GM12873 (cell line): ENCODE measurements at regions not wholly inside any gene's neighbourhood (a gene's known extent, or its start where the extent isn't known, plus 50 kb on each side); places are given as distances from the start of the nearest gene placed in this dataset.
A peak's percentile ranks its signal among the peaks of the same experiment; 100 is the strongest.

ENCODE experiments used
- TF ChIP-seq, protein P1 (sequence below): IDR thresholded peaks from 2 replicates; pipeline ENCODE4 v1.5.1; 2012; ENCODE audit warnings: low read depth, mild to moderate bottlenecking, moderate library complexity, low read length, control low read depth; ENCODE audit not compliant: insufficient read depth; ENCODE audit errors: missing control alignments

DNA sequence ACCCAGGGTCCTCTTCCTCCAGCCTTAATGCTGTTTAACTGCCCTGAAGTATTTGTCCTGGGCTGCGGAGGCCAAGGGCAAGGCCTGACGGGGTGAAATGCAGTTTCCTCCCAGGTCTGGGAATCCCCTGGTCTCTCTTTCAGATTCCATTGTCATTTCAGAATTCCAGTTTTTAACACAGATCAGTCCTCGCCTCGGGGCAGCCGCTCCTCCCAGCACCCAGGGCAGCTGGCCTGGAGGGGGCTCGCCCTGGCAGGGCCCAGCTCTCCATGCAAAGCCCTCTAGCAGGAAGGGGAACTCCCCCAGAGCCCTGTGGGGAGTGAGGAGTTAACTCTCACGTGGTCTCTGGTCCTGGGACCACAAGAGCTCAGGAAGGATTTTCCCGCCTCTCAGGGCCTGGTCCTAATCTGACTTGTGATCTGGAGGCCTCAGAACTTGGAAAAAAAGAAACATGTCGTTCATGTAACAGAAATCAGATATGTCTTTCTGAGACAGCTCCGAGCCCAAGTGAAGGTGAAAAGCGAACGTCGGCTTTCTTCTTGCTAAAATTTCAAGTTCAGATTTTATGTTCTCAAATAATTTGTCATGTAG, 265.6 kb upstream of the SFSWAP start:
- TF ChIP-seq, protein P1, sequence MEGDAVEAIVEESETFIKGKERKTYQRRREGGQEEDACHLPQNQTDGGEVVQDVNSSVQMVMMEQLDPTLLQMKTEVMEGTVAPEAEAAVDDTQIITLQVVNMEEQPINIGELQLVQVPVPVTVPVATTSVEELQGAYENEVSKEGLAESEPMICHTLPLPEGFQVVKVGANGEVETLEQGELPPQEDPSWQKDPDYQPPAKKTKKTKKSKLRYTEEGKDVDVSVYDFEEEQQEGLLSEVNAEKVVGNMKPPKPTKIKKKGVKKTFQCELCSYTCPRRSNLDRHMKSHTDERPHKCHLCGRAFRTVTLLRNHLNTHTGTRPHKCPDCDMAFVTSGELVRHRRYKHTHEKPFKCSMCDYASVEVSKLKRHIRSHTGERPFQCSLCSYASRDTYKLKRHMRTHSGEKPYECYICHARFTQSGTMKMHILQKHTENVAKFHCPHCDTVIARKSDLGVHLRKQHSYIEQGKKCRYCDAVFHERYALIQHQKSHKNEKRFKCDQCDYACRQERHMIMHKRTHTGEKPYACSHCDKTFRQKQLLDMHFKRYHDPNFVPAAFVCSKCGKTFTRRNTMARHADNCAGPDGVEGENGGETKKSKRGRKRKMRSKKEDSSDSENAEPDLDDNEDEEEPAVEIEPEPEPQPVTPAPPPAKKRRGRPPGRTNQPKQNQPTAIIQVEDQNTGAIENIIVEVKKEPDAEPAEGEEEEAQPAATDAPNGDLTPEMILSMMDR: no peak

DNA sequence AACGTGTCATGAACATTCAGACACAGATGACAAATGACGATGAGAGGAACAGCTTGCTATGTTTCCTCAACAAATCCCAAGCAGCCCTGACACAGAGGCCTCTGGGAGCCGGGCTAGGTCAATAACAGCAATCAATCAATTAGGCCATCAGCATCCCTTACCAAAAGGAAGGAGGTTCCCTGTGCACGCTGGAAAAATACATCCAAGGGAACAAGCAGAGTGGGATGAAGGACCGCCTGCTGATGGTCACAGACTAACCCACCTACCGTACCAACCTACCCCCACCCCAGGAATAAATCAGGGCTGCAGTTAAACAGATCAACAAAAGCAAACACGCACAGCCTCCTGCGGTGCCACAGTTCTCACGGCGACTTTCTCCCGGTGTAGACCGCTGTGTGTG, 265.1 kb upstream of the SFSWAP start:
- TF ChIP-seq, protein P1: no peak

DNA sequence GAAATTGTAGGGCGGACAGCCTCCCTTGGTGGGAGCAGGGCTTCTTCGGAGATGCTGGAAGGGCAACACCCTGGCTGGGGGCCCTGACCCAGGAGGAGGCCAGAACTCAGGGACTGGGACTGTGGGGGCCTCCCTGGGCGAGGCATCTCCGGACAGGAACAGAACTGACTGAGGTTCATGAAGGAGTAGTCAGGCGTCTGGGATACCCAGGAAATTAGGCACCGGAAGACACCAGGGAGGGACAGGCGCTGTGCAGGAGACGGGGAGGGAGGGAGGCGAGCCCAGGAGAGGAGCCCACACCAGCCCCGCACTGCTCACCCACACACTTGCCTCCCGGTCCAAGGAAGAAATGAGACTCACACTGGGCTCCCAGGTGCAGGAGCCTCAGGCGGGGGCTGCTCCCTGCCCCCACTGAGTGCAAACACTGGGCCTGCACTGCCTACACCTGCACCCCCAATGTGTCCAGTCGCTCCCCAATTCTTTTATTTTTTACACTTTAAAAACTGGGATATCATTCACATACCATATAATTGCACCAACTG, 262.6 kb upstream of the SFSWAP start:
- TF ChIP-seq, protein P1: no peak

DNA sequence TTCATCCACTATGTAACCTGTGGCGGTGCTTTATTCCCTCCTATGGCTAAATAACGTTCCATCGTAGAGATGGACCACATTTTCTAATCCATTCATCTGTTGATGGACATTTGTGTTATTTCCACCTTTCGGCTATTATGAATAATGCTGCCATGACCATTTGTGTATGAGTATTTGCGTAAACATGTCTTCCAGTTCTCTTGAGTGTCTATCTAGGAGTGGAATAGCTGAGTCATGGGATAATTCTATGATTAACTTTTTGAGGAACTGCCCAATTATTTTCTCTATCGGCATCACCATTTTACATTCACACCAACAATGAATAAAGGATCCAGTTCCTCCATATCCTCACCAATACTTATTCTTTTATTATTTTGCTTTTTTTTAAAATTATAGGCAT, 261.9 kb upstream of the SFSWAP start:
- TF ChIP-seq, protein P1: no peak

DNA sequence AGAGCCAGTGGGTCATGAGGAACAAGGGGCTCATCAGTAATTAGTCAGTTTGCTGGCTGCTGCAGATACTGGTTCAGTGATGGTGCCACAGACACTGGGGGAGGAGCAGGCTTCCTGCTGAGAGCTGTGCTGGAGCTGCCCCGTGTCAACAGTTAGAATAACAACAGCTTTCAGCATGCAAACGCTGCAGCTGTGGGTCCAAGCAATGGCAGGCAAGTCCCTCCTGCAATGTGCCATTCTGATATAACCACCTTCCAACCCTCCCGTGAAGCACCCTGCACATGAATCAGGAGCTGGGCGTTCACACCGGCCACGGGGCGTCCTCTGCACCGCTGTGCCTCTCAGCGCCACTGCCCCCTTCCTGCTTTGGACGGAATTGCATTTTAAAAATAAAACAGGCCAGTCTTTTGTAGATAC, 258.4 kb upstream of the SFSWAP start:
- TF ChIP-seq, protein P1: peak; percentile 67

DNA sequence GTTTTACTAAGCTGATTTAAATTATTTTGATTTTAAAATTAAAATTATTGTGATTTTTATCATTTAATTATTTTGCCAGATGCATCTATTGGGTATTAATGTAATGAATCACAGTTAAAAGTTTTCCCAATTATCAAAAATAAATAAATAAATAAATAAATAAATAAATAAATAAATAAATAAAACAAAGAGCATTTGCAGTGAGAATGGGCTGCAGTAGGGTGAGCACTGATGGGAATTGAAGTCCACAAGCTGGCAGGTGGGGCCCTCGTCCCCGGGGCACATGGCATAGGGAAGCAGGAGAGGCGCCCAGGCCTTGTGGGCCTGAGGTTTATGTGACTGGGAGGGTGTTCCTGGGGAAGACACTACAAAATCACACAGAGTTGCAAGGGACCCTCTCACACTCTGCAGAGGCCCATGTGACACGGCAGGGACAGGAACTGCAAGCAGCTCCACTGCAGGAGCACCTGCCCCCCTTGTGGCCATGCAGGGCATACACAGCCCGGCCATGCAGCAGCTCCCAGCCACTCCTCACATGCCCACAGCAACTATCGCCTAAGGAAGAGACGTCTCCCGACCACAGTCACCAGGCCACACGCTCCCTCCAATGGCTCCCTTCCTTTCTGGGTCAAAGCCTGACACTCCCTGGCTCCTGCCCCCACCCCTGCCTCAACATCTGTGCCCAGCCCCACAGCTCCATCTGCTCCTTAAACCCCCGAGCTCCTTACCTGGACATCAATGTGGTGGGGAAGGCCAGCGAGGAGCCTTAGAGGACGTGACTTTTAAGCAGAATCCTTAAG, 256.3 kb upstream of the SFSWAP start:
- TF ChIP-seq, protein P1: peak; percentile 99

DNA sequence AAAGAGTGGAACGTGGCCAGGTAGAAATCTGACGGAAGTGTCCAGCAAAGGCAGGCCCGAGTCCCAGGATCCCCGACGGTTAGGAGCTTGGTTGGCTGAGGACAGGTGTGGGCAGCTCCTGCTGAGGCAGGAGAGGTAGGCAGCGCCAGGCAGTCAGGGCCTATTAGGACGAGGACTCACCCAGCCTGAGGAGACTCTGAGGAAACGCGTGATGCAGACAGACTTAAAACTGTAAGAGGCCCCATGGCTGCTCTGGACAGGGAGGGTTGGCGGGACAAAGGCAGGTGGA, 255.7 kb upstream of the SFSWAP start:
- TF ChIP-seq, protein P1: no peak
